ENCODE measurements at regions not wholly inside any gene's neighbourhood (a gene's known extent, or its start where the extent isn't known, plus 50 kb on each side); places are given as distances from the start of the nearest gene placed in this dataset.
A peak's percentile ranks its signal among the peaks of the same experiment; 100 is the strongest.

DNA sequence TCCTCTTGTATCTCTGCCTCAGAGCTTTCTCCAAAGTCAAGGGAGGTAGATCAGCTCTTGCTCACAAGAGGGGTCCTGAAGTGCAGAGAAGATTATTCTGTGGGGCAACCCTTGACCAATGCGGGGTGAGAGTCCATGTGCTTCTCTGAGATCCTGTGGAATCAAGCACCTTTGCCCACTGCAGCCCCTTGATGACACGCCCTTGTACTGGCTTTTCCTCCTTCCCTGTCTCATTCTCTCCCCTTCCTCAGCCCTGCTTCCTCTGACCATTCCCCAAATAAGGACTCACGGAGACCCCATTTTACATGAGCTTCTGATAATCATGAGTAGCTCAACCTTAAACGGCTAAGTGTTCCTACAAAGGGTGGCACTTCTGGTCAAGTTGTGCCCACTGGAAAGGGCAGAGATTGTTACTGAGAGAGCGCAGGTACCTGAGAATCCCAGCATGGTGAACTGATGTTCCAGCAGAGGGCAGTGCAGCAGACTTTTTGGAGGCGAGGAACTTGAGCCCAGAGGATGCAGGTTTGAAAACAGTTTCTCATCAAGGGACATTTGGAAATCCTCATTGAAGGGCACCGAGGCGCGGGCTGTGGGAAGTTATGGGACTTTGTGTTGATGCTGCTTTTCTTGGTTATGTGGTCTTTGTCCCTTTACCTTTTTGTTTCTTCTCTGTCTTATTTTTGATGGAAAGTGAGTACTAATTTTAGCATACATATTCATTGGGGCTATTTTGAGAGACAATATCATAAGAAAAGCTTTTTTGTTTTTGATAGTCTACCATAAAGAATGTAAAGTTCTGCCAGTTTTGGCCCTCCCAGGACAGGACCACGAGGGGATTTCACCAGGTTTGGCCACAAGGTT lies 201.3 kb downstream of the RBM46 start:
- TF ChIP-seq, protein P1, sequence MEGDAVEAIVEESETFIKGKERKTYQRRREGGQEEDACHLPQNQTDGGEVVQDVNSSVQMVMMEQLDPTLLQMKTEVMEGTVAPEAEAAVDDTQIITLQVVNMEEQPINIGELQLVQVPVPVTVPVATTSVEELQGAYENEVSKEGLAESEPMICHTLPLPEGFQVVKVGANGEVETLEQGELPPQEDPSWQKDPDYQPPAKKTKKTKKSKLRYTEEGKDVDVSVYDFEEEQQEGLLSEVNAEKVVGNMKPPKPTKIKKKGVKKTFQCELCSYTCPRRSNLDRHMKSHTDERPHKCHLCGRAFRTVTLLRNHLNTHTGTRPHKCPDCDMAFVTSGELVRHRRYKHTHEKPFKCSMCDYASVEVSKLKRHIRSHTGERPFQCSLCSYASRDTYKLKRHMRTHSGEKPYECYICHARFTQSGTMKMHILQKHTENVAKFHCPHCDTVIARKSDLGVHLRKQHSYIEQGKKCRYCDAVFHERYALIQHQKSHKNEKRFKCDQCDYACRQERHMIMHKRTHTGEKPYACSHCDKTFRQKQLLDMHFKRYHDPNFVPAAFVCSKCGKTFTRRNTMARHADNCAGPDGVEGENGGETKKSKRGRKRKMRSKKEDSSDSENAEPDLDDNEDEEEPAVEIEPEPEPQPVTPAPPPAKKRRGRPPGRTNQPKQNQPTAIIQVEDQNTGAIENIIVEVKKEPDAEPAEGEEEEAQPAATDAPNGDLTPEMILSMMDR (IDR thresholded peaks at IDR 0.05) = peak; percentile 79
- TF ChIP-seq EZH2phosphoT487 (IDR thresholded peaks at IDR 0.05) (no peak), EZH2 (IDR thresholded peaks at IDR 0.05) (no peak)
